GM12891 (cell line): ENCODE measurements at regions not wholly inside any gene's neighbourhood (a gene's known extent, or its start where the extent isn't known, plus 50 kb on each side); places are given as distances from the start of the nearest gene placed in this dataset.

Experiments
- POLR2A ChIP-seq: IDR thresholded peaks from 2 replicates; pipeline ENCODE4 v1.6.1; 2011; ENCODE audit warnings: low read depth, low read length, control low read depth
- POLR2AphosphoS5 ChIP-seq: IDR thresholded peaks from 2 replicates; pipeline ENCODE4 v1.6.1; 2011; ENCODE audit warnings: low read depth, low read length, control low read depth
- SPI1 ChIP-seq: IDR thresholded peaks from 2 replicates; pipeline ENCODE4 v1.6.1; 2011; ENCODE audit warnings: low read depth, low read length, control low read depth
- TAF1 ChIP-seq: IDR thresholded peaks from 2 replicates; pipeline ENCODE4 v1.6.1; 2011; ENCODE audit warnings: low read depth, low read length, control low read depth

DNA sequence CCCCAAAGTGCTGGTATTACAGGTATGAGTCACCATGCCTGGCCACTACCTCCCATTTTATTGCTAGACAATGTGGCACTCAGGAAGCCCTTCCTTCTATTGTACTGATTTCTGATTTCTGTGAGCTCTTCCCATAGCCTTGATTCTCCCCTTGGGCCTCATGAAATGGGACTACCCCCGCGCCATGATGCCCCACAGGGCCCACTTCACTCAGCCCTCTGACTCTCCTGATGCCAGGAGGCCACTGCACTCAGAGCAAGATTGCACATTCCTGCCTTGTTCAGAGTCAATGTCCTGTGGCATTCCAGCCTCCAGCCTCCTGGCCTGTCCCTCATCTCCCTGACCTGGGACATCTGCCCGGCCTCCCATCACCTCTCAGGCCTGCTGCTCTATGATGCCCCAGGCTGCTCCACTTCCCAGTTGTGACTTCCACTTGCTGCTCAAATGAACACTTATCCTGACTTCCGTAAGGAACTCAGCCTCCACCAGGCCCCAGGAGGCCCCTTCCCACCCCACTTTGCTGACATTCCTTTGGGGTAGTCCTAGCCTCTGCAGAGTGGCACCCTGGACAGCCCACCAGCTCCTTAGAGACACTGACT is 66.6 kb upstream of the KSR1 start:
- no peak for TF ChIP-seq POLR2AphosphoS5
- no peak for TF ChIP-seq POLR2A
- TF ChIP-seq TAF1: no peak
- TF ChIP-seq SPI1: no peak
